HG03139 (cell line): ENCODE measurements at regions not wholly inside any gene's neighbourhood (a gene's known extent, or its start where the extent isn't known, plus 50 kb on each side); places are given as distances from the start of the nearest gene placed in this dataset.
"Not testable (repeated sequence)": the region's sequence is repeated elsewhere in the genome, so short reads cannot be mapped to it uniquely, and the experiment has no call there.

Source experiments
- ATAC-seq: cut with Tn5 transposase; IDR thresholded peaks from one replicate; pipeline ENCODE4 v1.9.1; 2021; ENCODE audit not compliant: unreplicated experiment

DNA sequence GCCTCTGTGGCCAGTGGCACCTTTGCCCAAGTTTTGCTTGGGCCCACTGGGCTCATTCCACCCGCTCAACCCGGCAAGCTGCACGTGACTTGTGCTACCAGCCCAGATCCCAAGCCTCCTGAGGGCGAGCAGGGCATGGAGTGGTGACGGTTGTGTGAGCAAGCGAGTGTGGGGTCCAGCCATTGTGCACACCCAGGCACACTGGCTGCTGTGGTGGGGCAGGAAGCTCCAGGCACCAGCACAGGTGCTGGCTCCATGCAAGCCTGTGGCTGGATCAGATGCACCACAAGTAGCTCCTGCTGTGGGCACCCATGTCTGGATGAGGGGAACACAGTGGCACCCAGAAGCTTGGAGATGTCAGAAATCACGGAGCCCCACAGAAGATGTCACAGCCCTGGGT lies 557.0 kb upstream of the GNPDA2 start:
- ATAC-seq, result no peak

- ATAC-seq, result no peak
Observed at GRCh38 chr4:45280121-45280520, 553.8 kb upstream of the GNPDA2 start.

- no peak for ATAC-seq
Observed at GRCh38 chr4:45275862-45276261, 549.5 kb upstream of the GNPDA2 start.

- not testable (repeated sequence) for ATAC-seq
Observed at GRCh38 chr4:45248106-45248505, 521.8 kb upstream of the GNPDA2 start.

GRCh38 chr4:45241976-45242375 lies 515.6 kb upstream of the GNPDA2 start:
- no peak for ATAC-seq

GRCh38 chr4:45229206-45229605 lies 502.9 kb upstream of the GNPDA2 start:
- no peak for ATAC-seq

GRCh38 chr4:45215976-45216542 lies 489.7 kb upstream of the GNPDA2 start:
- ATAC-seq, result no peak

DNA sequence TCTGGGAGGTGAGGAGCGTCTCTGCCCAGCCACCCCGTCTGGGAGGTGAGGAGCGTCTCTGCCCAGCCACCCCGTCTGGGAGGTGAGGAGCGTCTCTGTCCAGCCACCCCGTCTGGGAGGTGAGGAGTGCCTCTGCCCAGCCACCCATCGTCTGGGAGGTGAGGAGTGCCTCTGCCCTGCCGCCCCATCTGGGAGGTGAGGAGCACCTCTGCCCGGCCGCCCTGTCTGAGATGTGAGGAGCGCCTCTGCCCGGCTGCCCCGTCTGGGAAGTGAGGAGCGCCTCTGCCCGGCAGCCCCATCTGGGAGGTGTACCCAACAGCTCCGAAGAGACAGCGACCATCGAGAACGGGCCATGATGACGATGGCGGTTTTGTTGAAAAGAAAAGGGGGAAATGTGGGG lies 482.1 kb upstream of the GNPDA2 start:
- not testable (repeated sequence) for ATAC-seq

GRCh38 chr4:45207864-45208331 lies 481.5 kb upstream of the GNPDA2 start:
- ATAC-seq, result not testable (repeated sequence)

DNA sequence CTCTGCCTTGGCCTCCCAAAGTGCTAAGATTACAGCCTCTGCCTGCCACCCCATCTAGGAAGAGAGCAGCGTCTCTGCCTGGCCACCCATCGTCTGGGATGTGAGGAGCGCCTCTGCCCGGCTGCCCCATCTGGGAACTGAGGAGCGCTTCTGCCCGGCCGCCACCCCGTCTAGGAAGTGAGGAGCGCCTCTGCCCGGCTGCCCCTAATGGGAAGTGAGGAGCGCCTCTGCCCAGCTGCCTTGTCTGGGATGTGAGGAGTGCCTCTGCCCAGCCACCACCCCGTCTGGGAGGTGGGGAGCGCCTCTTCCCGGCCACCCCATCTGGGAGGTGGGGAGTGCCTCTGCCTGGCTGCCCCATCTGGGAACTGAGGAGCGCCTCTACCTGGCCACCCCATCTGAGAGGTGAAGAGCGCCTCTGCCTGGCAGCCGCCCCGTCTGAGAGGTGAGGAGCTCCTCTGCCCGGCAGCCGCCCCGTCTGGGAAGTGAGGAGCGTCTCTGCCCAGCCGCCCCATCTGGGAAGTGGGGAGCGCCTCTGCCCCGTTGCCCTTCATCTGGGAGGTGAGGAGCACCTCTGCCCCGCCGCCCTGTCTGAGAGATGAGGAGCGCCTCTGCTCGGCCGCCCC lies 481.0 kb upstream of the GNPDA2 start:
- not testable (repeated sequence) for ATAC-seq

- ATAC-seq, result no peak
Observed at GRCh38 chr4:45199736-45200135, 473.4 kb upstream of the GNPDA2 start.

DNA sequence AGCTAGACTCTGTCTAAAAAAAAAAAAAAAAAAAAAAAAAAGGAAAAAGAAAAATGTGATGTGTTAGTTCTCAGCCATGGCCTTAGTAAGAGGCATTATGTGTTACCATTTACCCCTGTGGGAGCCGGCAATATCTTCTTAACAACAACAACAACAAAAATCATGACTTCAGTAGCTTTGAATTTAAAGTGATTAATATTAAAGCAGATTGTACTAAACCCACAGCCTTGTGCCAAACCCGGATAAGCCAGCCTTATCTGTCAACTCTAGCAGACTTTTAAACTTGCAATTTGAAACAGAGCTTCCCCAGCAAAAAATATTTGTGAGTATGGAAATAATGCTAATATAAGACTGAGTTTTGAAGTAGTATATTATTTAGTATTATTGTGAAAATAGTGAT lies 462.1 kb upstream of the GNPDA2 start:
- ATAC-seq, result no peak

DNA sequence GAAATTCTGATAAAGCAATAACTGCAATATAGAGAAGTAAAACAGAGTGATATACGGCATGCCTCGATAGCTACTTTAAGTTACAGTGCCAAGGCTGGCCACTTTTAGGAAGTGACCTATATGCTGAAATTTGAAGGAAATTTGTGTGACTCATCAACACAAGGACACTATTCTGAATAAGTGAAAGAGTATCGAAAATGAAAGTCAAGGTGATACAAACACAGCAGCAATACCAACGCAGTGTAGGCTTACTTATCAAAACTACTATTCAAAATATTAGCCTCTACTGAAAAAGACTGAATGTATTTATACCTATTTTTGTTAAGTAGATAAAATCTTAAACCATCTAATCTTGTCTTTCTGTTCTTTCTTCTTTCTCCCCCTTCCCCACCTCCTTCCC lies 459.9 kb upstream of the GNPDA2 start:
- no peak for ATAC-seq

- ATAC-seq, result no peak
Observed at GRCh38 chr4:45183905-45184304, 457.5 kb upstream of the GNPDA2 start.

DNA sequence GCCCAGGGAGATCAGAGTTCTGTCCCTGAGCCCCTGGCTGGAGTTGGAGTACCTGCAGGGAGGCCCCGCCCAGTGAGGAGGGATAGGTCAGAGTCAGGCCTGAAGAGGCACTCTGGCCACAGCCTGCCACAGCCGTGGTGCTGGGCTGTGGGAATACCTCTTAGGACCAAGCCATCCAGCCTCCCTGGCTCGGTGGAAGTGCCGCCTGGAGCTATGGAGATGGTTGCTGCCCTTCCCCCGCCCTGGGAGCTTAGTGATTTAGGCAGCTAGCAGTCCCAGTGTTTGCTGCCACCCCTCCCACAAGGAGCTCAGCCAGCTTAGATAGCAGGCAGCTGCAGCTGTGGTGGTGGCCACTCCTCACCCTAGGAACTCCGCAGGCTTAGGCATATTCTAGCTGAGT lies 446.3 kb upstream of the GNPDA2 start:
- ATAC-seq, result no peak

- ATAC-seq, result no peak
Observed at GRCh38 chr4:45160951-45161350, 434.6 kb upstream of the GNPDA2 start.

GRCh38 chr4:45155081-45155777 lies 428.9 kb upstream of the GNPDA2 start:
- ATAC-seq, result no peak

DNA sequence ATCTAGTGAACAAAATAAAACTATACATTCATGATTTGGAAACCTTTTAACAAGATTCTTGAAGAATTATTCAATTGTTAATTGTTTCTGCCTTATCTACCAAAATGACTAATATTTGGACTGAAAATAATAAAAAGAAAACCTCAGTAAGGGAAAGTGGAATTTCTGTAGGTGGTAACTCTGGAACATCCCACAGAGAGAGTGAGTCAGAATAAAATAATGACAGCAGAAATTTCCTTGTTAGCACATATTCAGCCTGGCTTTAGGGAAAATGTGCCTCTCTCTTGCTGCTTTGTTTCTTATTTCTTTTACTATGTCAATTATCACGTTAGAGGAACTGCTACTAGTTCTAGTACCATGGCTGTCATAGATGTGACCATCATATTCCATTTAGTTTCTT lies 421.5 kb upstream of the GNPDA2 start:
- ATAC-seq, result no peak

DNA sequence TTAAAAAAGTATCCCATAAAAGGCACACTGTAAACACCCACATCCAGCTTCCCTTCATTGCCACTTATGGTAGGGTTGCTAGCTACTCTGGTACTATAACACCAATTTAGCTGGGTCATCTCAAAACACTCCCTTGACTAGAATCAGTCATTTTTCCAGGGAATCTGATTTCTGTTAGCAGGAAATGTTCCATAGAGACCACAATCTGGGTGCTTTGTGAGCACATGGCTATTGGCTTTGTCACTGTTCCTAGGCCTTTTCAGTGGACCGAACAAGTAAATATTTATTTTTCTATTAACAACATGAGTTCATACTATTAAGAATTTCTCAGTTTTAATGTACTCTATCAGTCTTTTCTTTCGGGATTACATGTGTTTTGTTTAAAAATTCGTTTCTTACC lies 404.7 kb upstream of the GNPDA2 start:
- ATAC-seq, result no peak

GRCh38 chr4:45122406-45122805 lies 396.1 kb upstream of the GNPDA2 start:
- ATAC-seq, result no peak

GRCh38 chr4:45121426-45121975 lies 395.1 kb upstream of the GNPDA2 start:
- ATAC-seq, result no peak

DNA sequence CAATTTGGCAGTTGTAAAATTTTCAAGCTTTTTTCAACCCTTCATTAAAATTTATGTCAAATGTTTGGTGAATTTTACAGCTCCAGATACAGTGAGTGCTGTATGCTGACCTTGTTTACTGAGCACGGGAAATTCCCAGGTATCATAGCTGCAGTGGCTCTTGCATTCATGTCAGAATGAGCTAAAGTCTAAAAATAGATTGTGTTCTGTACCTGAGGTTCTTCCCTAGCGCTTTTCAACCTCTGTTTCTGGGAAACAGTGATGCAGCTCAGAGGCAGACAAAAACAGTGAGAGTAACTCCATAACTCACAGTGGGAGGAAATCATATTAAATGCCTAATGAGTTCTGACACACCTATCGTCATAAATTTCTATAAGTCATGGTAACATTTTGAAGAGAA lies 393.8 kb upstream of the GNPDA2 start:
- no peak for ATAC-seq
